Activated naive CD4-positive, alpha-beta T cell treated with anti-CD3 and anti-CD28 coated beads, Interleukin-2, amount 50 U/mL, for 72 hours (primary cell): ENCODE measurements at regions not wholly inside any gene's neighbourhood (a gene's known extent, or its start where the extent isn't known, plus 50 kb on each side); places are given as distances from the start of the nearest gene placed in this dataset.

Experiments
- ATAC-seq, 2 donors: fragments of 150-1000 bp; cut with Tn5 transposase; 2 replicates each; pipeline ENCODE4 v1.10.0; 2021; ENCODE audit warnings: mild to moderate bottlenecking in 2 of 2, moderate library complexity in 2 of 2
- DNase-seq, 2 donors: peaks; one replicate each; pipeline ENCODE4 v3.0.0; 2021 to 2022; ENCODE audit warnings: low spot score in 2 of 2
- H3K27ac Mint-ChIP-seq, 2 donors: one replicate each; pipeline ENCODE4 v1.8.0; 2022; ENCODE audit warnings: mild to moderate bottlenecking in 2 of 2, mixed read lengths in 2 of 2
- H3K36me3 Mint-ChIP-seq, 2 donors: one replicate each; pipeline ENCODE4 v1.8.0; 2022; ENCODE audit warnings: mixed read lengths in 2 of 2
- H3K9me3 Mint-ChIP-seq, 2 donors: one replicate each; pipeline ENCODE4 v1.8.0; 2022; ENCODE audit warnings: mixed read lengths in 2 of 2

GRCh38 chr18:10264260-10264659 is 190.2 kb upstream of the APCDD1 start:
- no peak for ATAC-seq
- no peaks in the 10 kb centered on the region for H3K9me3 Mint-ChIP-seq
- no peak for DNase-seq
- H3K27ac Mint-ChIP-seq: no peak overlapping the region
- H3K36me3 Mint-ChIP-seq: no peaks in the 10 kb centered on the region

GRCh38 chr18:10265560-10266333 is 188.7 kb upstream of the APCDD1 start:
- Mint-ChIP-seq H3K36me3 (no peaks in the 10 kb centered on the region), H3K9me3 (no peaks in the 10 kb centered on the region), H3K27ac (no peak overlapping the region)
- ATAC-seq (no peak), DNase-seq (no peak)

DNA sequence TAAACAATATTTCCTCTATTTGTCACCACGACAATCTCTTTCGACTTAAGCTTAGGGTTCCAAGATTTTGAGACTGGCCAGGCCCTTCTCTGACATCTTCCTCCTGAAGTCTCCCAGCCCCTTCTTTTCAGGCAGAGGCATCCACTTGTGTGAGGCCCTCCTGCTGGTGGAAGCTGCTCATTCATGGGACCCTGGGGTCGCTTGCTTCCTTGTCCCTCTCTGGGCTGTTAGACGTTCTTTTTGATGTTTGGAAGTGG is 188.2 kb upstream of the APCDD1 start:
- no peak overlapping the region for H3K27ac Mint-ChIP-seq
- DNase-seq: no peak
- H3K36me3 Mint-ChIP-seq: no peaks in the 10 kb centered on the region
- ATAC-seq: no peak
- H3K9me3 Mint-ChIP-seq: no peaks in the 10 kb centered on the region

DNA sequence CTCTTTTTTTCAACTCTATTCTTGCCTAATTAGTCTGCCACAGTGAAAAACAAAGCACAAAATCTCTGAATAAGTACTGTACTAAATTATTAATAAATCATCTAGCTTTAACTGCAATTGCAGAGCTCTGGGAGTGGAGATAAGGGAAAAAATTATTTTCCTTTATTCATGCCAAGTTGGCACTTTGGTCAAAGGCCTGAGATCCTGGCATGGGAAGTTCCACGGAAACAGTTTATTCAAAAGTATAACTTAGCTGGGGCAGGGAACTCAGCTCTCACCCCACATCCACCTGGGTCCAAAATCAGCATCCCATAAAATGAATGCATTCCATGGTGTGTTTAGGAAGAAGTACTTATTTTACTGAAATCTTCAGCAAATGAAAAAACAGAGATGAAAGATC is 185.2 kb upstream of the APCDD1 start:
- H3K9me3 Mint-ChIP-seq: no peaks in the 10 kb centered on the region
- no peaks in the 10 kb centered on the region for H3K36me3 Mint-ChIP-seq
- ATAC-seq (no peak), DNase-seq (no peak)
- no peak overlapping the region for H3K27ac Mint-ChIP-seq

- no peaks in the 10 kb centered on the region for H3K9me3 Mint-ChIP-seq
- no peaks in the 10 kb centered on the region for H3K36me3 Mint-ChIP-seq
- DNase-seq (no peak), ATAC-seq (no peak)
- H3K27ac Mint-ChIP-seq: no peak overlapping the region
Measured at GRCh38 chr18:10270151-10270571, 184.3 kb upstream of the APCDD1 start.

GRCh38 chr18:10271481-10271880 is 183.0 kb upstream of the APCDD1 start:
- DNase-seq (no peak), ATAC-seq (no peak)
- peaks cover 3 to 5% of the 10 kb centered on the region in 2 donors for H3K9me3 Mint-ChIP-seq
- no peak overlapping the region for H3K27ac Mint-ChIP-seq
- H3K36me3 Mint-ChIP-seq: no peaks in the 10 kb centered on the region

DNA sequence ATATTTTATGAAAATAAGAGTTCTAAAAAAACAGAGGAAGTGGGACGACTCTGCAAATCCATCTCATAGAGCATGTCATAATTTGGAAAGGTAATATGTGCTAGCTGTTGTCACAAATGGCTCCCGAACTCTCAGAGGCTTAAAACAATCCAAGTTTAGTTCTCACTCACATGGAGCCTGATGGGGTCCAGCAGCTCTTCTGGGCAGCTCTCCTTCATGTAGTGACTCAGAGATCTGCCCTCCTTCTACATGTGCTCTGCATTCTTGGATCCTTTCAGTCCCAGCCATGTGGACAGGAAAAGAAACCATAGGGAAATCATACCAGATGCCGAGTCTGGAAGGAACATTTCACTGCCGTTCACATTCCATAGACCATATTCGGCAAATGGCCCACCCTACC is 180.1 kb upstream of the APCDD1 start:
- peaks cover 3 to 5% of the 10 kb centered on the region in 2 donors for H3K9me3 Mint-ChIP-seq
- ATAC-seq (no peak), DNase-seq (no peak)
- no peaks in the 10 kb centered on the region for H3K36me3 Mint-ChIP-seq
- H3K27ac Mint-ChIP-seq: no peak overlapping the region

- Mint-ChIP-seq H3K27ac (no peak overlapping the region), H3K9me3 (peaks cover 3 to 5% of the 10 kb centered on the region in 2 donors), H3K36me3 (no peaks in the 10 kb centered on the region)
- DNase-seq (no peak), ATAC-seq (no peak)
Measured at GRCh38 chr18:10275486-10275885, 178.9 kb upstream of the APCDD1 start.

GRCh38 chr18:10278265-10278664 is 176.2 kb upstream of the APCDD1 start:
- Mint-ChIP-seq H3K9me3 (peaks cover 3 to 5% of the 10 kb centered on the region in 2 donors), H3K36me3 (no peaks in the 10 kb centered on the region), H3K27ac (no peak overlapping the region)
- DNase-seq (no peak), ATAC-seq (no peak)

GRCh38 chr18:10279471-10279870 is 175.0 kb upstream of the APCDD1 start:
- Mint-ChIP-seq H3K27ac (no peak overlapping the region), H3K9me3 (peaks cover 3 to 5% of the 10 kb centered on the region in 2 donors), H3K36me3 (no peaks in the 10 kb centered on the region)
- ATAC-seq: no peak
- DNase-seq: no peak

DNA sequence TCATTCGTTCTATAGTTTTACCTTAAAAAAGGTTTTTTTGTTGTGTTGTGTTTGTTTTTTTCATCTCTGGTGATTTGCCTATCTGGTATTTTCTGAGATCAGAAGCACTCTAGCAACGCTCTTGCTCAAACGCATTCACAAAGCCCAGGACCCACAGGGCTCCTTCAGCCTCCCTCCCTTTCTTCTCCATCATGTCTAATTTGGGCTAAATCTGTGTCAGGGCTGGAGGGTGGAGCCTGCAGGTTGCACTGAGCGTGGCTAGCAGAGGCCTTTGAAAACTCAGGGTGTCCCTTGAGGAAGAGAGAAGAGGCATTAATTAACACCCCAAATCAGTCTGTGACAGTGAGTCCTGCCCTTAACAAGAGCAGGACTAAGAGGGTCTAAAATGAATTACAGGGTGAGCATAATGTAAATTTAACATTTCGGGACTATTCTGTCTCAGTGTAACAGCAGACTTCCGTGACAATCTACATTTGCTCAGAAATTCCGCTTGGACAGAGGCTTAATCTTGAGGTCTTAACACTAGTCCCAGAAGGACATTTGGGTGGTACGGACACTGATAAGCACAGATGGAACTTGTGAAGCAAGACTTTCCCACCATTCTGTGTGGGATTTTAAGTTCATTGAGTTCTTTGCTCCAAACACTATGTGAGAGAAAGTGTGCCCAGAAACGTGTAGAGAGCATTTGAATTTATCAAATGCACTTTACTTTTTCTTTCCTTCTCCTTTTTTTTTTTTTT is 174.4 kb upstream of the APCDD1 start:
- Mint-ChIP-seq H3K36me3 (no peaks in the 10 kb centered on the region), H3K27ac (no peak overlapping the region), H3K9me3 (peaks cover 3 to 5% of the 10 kb centered on the region in 2 donors)
- DNase-seq: no peak
- no peak for ATAC-seq

GRCh38 chr18:10284540-10285282 is 169.7 kb upstream of the APCDD1 start:
- DNase-seq (no peak), ATAC-seq (no peak)
- H3K9me3 Mint-ChIP-seq: peaks cover 12 to 13% of the 10 kb centered on the region in 2 donors
- H3K27ac Mint-ChIP-seq: no peak overlapping the region
- H3K36me3 Mint-ChIP-seq: peaks cover 0 to 11% of the 10 kb centered on the region in 2 donors

DNA sequence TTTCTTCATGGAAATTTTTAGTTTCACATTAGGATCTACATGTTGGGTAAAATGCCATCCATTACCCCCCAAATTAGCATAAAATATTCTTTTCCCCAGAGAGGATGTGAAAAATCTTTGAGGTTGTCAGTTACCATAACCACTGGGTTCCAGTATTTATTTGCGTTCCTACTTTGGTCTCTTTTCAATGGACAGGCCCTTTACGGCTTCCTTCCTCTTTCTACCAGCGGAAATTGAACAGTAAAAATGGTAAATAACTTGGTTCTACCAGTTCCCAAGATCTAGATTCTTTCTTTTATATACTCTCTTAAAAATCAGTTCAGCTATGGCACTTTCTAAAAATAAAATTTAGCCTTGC is 169.2 kb upstream of the APCDD1 start:
- no peak overlapping the region for H3K27ac Mint-ChIP-seq
- peaks cover 12 to 13% of the 10 kb centered on the region in 2 donors for H3K9me3 Mint-ChIP-seq
- peaks cover 0 to 11% of the 10 kb centered on the region in 2 donors for H3K36me3 Mint-ChIP-seq
- DNase-seq: no peak
- ATAC-seq: no peak

GRCh38 chr18:10286580-10287150 is 167.8 kb upstream of the APCDD1 start:
- DNase-seq (no peak), ATAC-seq (no peak)
- Mint-ChIP-seq H3K27ac (no peak overlapping the region), H3K9me3 (peaks cover 12 to 13% of the 10 kb centered on the region in 2 donors), H3K36me3 (peaks cover 0 to 11% of the 10 kb centered on the region in 2 donors)

- Mint-ChIP-seq H3K27ac (no peak overlapping the region), H3K36me3 (peaks cover 0 to 11% of the 10 kb centered on the region in 2 donors), H3K9me3 (peaks cover 12 to 13% of the 10 kb centered on the region in 2 donors)
- ATAC-seq (no peak), DNase-seq (no peak)
Measured at GRCh38 chr18:10289251-10289650, 165.2 kb upstream of the APCDD1 start.

GRCh38 chr18:10289951-10290637 is 164.3 kb upstream of the APCDD1 start:
- no peak for ATAC-seq
- Mint-ChIP-seq H3K27ac (no peak overlapping the region), H3K36me3 (peaks cover 0 to 11% of the 10 kb centered on the region in 2 donors), H3K9me3 (peaks cover 12 to 13% of the 10 kb centered on the region in 2 donors)
- no peak for DNase-seq
